OCI-LY3 (cell line): ENCODE measurements at regions not wholly inside any gene's neighbourhood (a gene's known extent, or its start where the extent isn't known, plus 50 kb on each side); places are given as distances from the start of the nearest gene placed in this dataset.

Experiments used
- CTCF ChIP-seq: fragments of 200-600, 300-600 bp; sonication (generic); IDR thresholded peaks from 2 replicates; pipeline ENCODE4 v1.5.1; 2014; ENCODE audit warnings: antibody characterized with exemption, low read length, low read depth
- EZH2phosphoT487 ChIP-seq: fragments of 200-600 bp; shearing (Covaris generic); IDR thresholded peaks from 2 replicates; pipeline ENCODE4 v1.6.1; 2018; ENCODE audit warnings: antibody characterized with exemption, mixed run types, low read depth

- TF ChIP-seq CTCF (no peak), EZH2phosphoT487 (no peak)
Observed at GRCh38 chr17:31753011-31753410, 106.0 kb downstream of the COPRS start.
